Endothelial cell of umbilical vein (primary cell): ENCODE measurements at regions not wholly inside any gene's neighbourhood (a gene's known extent, or its start where the extent isn't known, plus 50 kb on each side); places are given as distances from the start of the nearest gene placed in this dataset.

Source experiments
- BruUV-seq: library from RNA; stranded (reverse); fragments of 400-500 nt; replicated peaks from 2 replicates; lab custom pipeline; 2021; lab: Mats Ljungman, UMichigan
- CTCF ChIA-PET: fragments of 300-600, 350-600 bp; sonication (Branson Sonifier 250); formaldehyde crosslinking; loops from one replicate; lab custom pipeline; 2021; ENCODE audit warnings: antibody characterized with exemption, inconsistent platforms; lab: Charles Lee
- POLR2A ChIA-PET: fragments of 300-600, 350-600 bp; sonication (Branson Sonifier 250); formaldehyde crosslinking; loops from one replicate; lab custom pipeline; 2021; ENCODE audit warnings: antibody characterized with exemption, inconsistent platforms; lab: Charles Lee
- DNase-seq: peaks from one replicate; pipeline ENCODE4 v3.0.0-alpha.2; 2011; ENCODE audit warnings: low read depth, low spot score
- FAIRE-seq: peaks from 2 replicates; lab custom pipeline; 2011; peaks lifted over from hg19 to GRCh38; lab: Jason Lieb, UNC
- H2AFZ ChIP-seq: 2 replicates; pipeline ENCODE4 v1.6.0; 2012; ENCODE audit warnings: low read depth, low read length, control low read depth, inconsistent platforms
- H3K27ac ChIP-seq: 2 replicates; pipeline ENCODE4 v1.5.1; 2011; ENCODE audit warnings: low read depth, mild to moderate bottlenecking, control low read depth, low read length, moderate library complexity; ENCODE audit not compliant: insufficient read depth
- H3K27me3 ChIP-seq, 2 experiments: 2 replicates each; pipeline versions ENCODE4 v1.6.0 to v1.6.1; 2011; ENCODE audit warnings: low read length in 2 of 2, mixed read lengths in 1 of 2; ENCODE audit not compliant: control insufficient read depth in 2 of 2, insufficient read depth in 2 of 2
- H3K36me3 ChIP-seq, 2 experiments: 2 replicates in 1 of 2; 3 replicates in 1 of 2; pipeline ENCODE4 v1.5.1; 2011; ENCODE audit warnings: low read length in 2 of 2, mild to moderate bottlenecking in 1 of 2, moderate library complexity in 1 of 2; ENCODE audit not compliant: control insufficient read depth in 2 of 2, insufficient read depth in 2 of 2; ENCODE audit errors: extremely low read depth in 1 of 2
- H3K4me1 ChIP-seq: 3 replicates; pipeline ENCODE4 v1.5.1; 2011; ENCODE audit warnings: mild to moderate bottlenecking, low read length; ENCODE audit not compliant: control insufficient read depth, insufficient read depth; ENCODE audit errors: extremely low read depth
- H3K4me2 ChIP-seq: 2 replicates; pipeline ENCODE4 v1.6.1; 2011; ENCODE audit warnings: low read length, control low read depth, mixed read lengths; ENCODE audit not compliant: insufficient read depth
- H3K4me3 ChIP-seq, 3 experiments: fragments of 200-600 bp in 1 of 3; sonication (generic), shearing (Covaris generic) in 1 of 3; replicated peaks in 1 of 3; 2 replicates each; pipeline ENCODE4 v1.5.1; 2011 to 2016; ENCODE audit warnings: control low read depth in 3 of 3, low read length in 3 of 3, mild to moderate bottlenecking in 2 of 3, inconsistent platforms in 1 of 3, low read depth in 1 of 3, moderate library complexity in 1 of 3; ENCODE audit not compliant: insufficient read depth in 1 of 3
- H3K79me2 ChIP-seq: 2 replicates; pipeline ENCODE4 v1.6.0; 2012; ENCODE audit warnings: low read length, inconsistent platforms; ENCODE audit not compliant: control insufficient read depth, insufficient read depth
- H3K9ac ChIP-seq: replicated peaks from 2 replicates; pipeline ENCODE3; 2011; ENCODE audit warnings: low read length, control low read depth; ENCODE audit not compliant: insufficient read depth; ENCODE audit errors: extremely low read depth
- H3K9me1 ChIP-seq: replicated peaks from 3 replicates; pipeline ENCODE4 v1.6.0; 2011; ENCODE audit warnings: mild to moderate bottlenecking, low read length; ENCODE audit not compliant: control insufficient read depth, insufficient read depth; ENCODE audit errors: extremely low read depth
- H3K9me3 ChIP-seq: replicated peaks from 2 replicates; pipeline ENCODE4 v1.5.1; 2012; ENCODE audit warnings: low read length, inconsistent platforms; ENCODE audit not compliant: control insufficient read depth, insufficient read depth
- H4K20me1 ChIP-seq: replicated peaks from 2 replicates; pipeline ENCODE3; 2011; ENCODE audit warnings: mild to moderate bottlenecking, low read length; ENCODE audit not compliant: control insufficient read depth, insufficient read depth; ENCODE audit errors: extremely low read depth
- EZH2 ChIP-seq: IDR thresholded peaks from 2 replicates; pipeline ENCODE4 v1.6.1; 2012; ENCODE audit warnings: borderline replicate concordance, low read depth, mild to moderate bottlenecking, moderate library complexity, low read length, inconsistent platforms; ENCODE audit not compliant: severe bottlenecking
- FOS ChIP-seq: IDR thresholded peaks from 2 replicates; pipeline ENCODE4 v1.6.1; 2011; ENCODE audit warnings: mild to moderate bottlenecking, low read length, moderate library complexity, borderline replicate concordance; ENCODE audit not compliant: insufficient read depth
- GATA2 ChIP-seq: IDR thresholded peaks from 2 replicates; pipeline ENCODE4 v1.7.0; 2011; ENCODE audit warnings: low read depth, mild to moderate bottlenecking, moderate library complexity, mixed read lengths, low read length; ENCODE audit not compliant: insufficient read length, insufficient read depth
- JUN ChIP-seq: IDR thresholded peaks from 2 replicates; pipeline ENCODE4 v1.6.1; 2011; ENCODE audit warnings: borderline replicate concordance, low read depth; ENCODE audit not compliant: insufficient read length, insufficient read depth
- MYC ChIP-seq: IDR thresholded peaks from one replicate; pipeline ENCODE4 v1.6.1; 2011; ENCODE audit warnings: mild to moderate bottlenecking, low read depth, low read length
- POLR2A ChIP-seq: IDR thresholded peaks from 2 replicates; pipeline ENCODE4 v1.6.1; 2012; ENCODE audit warnings: low read depth, mild to moderate bottlenecking, control low read depth, low read length
- POLR2AphosphoS5 ChIP-seq: IDR thresholded peaks from 2 replicates; pipeline ENCODE4 v1.6.1; 2012; ENCODE audit warnings: low read depth, mild to moderate bottlenecking, control low read depth, low read length, moderate library complexity; ENCODE audit not compliant: insufficient read depth
- dilution Hi-C: fragments of 300-500 bp; cut with MboI; formaldehyde crosslinking; loops from one replicate; pipeline ENCODE4 v1.15.0; 2019; ENCODE audit warnings: low sequenced_read_pairs; ENCODE audit not compliant: extremely low pct_ligation_motif_present
- intact Hi-C: fragments of 100-400 bp; cut with micrococcal nuclease; formaldehyde crosslinking; loops from one replicate; pipeline ENCODE4 v1.10.0; 2022
- TF ChIP-seq, protein P1 (sequence below): IDR thresholded peaks from 2 replicates; pipeline ENCODE4 v1.6.1; 2011; ENCODE audit not compliant: insufficient read depth, insufficient read length
- TF ChIP-seq, protein P2 (sequence below), 2 donors: IDR thresholded peaks; 1 replicate in 1 of 2; 2 replicates in 1 of 2; pipeline ENCODE4 v1.5.1; 2011; ENCODE audit warnings: low read length in 2 of 2, mild to moderate bottlenecking in 2 of 2, moderate library complexity in 2 of 2, control low read depth in 1 of 2, inconsistent platforms in 1 of 2, low read depth in 1 of 2; ENCODE audit not compliant: insufficient read depth in 1 of 2; ENCODE audit errors: extremely low read depth in 1 of 2

- Histone ChIP-seq H3K27ac (no peak overlapping the region), H3K4me2 (no peak overlapping the region), H3K4me3 (no peak overlapping the region), H3K79me2 (no peaks in the 10 kb centered on the region), H3K9ac (no peak overlapping the region), H3K4me1 (no peaks in the 10 kb centered on the region), H3K9me3 (peaks cover 10% of the 10 kb centered on the region), H4K20me1 (no peaks in the 10 kb centered on the region), H3K9me1 (no peaks in the 10 kb centered on the region), H2AFZ (no peak overlapping the region), H3K27me3 (no peaks in the 10 kb centered on the region), H3K36me3 (no peaks in the 10 kb centered on the region)
- ChIA-PET POLR2A (no interaction called here), CTCF (no interaction called here)
- FAIRE-seq (no peak), DNase-seq (no peak)
- intact Hi-C loops (no loop called here), dilution Hi-C loops (no loop called here)
- TF ChIP-seq JUN = no peak
- no peak for TF ChIP-seq FOS
- no peak for TF ChIP-seq GATA2
- no peak for TF ChIP-seq EZH2
- no peak for TF ChIP-seq MYC
- TF ChIP-seq, protein P1, sequence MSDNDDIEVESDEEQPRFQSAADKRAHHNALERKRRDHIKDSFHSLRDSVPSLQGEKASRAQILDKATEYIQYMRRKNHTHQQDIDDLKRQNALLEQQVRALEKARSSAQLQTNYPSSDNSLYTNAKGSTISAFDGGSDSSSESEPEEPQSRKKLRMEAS = no peak
- TF ChIP-seq POLR2AphosphoS5 = no peak
- TF ChIP-seq POLR2A = no peak
- TF ChIP-seq, protein P2, sequence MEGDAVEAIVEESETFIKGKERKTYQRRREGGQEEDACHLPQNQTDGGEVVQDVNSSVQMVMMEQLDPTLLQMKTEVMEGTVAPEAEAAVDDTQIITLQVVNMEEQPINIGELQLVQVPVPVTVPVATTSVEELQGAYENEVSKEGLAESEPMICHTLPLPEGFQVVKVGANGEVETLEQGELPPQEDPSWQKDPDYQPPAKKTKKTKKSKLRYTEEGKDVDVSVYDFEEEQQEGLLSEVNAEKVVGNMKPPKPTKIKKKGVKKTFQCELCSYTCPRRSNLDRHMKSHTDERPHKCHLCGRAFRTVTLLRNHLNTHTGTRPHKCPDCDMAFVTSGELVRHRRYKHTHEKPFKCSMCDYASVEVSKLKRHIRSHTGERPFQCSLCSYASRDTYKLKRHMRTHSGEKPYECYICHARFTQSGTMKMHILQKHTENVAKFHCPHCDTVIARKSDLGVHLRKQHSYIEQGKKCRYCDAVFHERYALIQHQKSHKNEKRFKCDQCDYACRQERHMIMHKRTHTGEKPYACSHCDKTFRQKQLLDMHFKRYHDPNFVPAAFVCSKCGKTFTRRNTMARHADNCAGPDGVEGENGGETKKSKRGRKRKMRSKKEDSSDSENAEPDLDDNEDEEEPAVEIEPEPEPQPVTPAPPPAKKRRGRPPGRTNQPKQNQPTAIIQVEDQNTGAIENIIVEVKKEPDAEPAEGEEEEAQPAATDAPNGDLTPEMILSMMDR (IDR thresholded peaks at IDR 0.05; ENCODE audit: extremely low read depth in 1 of 2, insufficient read depth in 1 of 2, low read depth in 1 of 2, low read length in 2 of 2) = no peak
- no TSS peak for BruUV-seq
Observed at GRCh38 chr22:47593911-47594311, 831.5 kb downstream of the TBC1D22A start.
